ENCODE measurements at regions not wholly inside any gene's neighbourhood (a gene's known extent, or its start where the extent isn't known, plus 50 kb on each side); places are given as distances from the start of the nearest gene placed in this dataset.

GRCh38 chr9:75687359-75687953, 203.0 kb upstream of the PCSK5 start:
- TF ChIP-seq FOXJ3 (CRISPR knock-in tag; IDR thresholded peaks at IDR 0.05) (no peak), YY1 (IDR thresholded peaks at IDR 0.05; ENCODE audit: low read depth) (no peak), USF1 (IDR thresholded peaks at IDR 0.05; ENCODE audit: borderline replicate concordance, low read depth) (no peak), EP300 (IDR thresholded peaks at IDR 0.05; ENCODE audit: borderline replicate concordance in 1 of 2, low read depth in 1 of 2, low read length in 1 of 2) (no peak), EZH2phosphoT487 (IDR thresholded peaks at IDR 0.05; ENCODE audit: borderline replicate concordance, low read depth) (no peak), FOXM1 (IDR thresholded peaks at IDR 0.05; ENCODE audit: low read depth) (no peak), POLR2AphosphoS5 (IDR thresholded peaks at IDR 0.05; ENCODE audit: low read depth, low read length) (no peak), TEAD4 (IDR thresholded peaks at IDR 0.05; ENCODE audit: borderline replicate concordance, insufficient read depth) (no peak), MXI1 (IDR thresholded peaks at IDR 0.05; ENCODE audit: low read depth, low read length) (no peak), SMC3 (IDR thresholded peaks at IDR 0.05; ENCODE audit: low read depth, low read length) (no peak), TAF1 (IDR thresholded peaks at IDR 0.05; ENCODE audit: borderline replicate concordance, low read depth, low read length) (no peak), JUND (IDR thresholded peaks at IDR 0.05) (no peak), CHD2 (IDR thresholded peaks at IDR 0.05; ENCODE audit: low read length, partially characterized antibody) (no peak)
- TF ChIP-seq, protein P1, sequence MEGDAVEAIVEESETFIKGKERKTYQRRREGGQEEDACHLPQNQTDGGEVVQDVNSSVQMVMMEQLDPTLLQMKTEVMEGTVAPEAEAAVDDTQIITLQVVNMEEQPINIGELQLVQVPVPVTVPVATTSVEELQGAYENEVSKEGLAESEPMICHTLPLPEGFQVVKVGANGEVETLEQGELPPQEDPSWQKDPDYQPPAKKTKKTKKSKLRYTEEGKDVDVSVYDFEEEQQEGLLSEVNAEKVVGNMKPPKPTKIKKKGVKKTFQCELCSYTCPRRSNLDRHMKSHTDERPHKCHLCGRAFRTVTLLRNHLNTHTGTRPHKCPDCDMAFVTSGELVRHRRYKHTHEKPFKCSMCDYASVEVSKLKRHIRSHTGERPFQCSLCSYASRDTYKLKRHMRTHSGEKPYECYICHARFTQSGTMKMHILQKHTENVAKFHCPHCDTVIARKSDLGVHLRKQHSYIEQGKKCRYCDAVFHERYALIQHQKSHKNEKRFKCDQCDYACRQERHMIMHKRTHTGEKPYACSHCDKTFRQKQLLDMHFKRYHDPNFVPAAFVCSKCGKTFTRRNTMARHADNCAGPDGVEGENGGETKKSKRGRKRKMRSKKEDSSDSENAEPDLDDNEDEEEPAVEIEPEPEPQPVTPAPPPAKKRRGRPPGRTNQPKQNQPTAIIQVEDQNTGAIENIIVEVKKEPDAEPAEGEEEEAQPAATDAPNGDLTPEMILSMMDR (IDR thresholded peaks at IDR 0.05): no peak
